ENCODE measurements at regions not wholly inside any gene's neighbourhood (a gene's known extent, or its start where the extent isn't known, plus 50 kb on each side); places are given as distances from the start of the nearest gene placed in this dataset.

DNA sequence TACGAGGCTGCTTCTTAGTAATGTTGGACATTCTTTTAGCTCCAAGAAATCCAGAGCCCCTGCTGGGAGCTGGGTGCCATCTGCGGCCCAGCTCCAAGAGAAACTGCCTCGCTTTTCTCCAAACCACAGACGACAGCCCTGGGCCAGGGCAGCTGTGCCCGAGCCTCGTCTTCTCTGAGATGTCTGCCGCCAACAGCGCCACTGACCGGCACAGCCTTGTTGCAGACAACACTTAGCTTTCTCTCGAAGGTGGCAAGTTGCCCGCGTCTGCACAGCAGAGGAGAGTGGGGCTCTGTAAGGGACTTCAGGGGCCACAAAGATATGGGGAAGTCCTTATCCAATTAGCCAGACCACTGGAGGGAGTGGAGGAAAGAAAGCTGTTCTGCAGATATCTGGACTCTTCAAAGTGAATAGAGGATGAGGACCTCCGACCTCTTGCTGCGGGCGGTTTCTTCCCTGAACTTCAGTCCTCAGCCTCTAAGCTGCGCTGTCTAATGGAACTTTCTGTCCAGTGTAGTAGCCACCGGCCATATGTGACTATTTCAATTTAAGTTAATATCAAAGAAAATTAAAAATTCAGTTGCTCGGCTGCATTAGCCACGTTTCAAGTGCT, 63.9 kb upstream of the DISP3 start:
- DNase-seq: no peak

DNA sequence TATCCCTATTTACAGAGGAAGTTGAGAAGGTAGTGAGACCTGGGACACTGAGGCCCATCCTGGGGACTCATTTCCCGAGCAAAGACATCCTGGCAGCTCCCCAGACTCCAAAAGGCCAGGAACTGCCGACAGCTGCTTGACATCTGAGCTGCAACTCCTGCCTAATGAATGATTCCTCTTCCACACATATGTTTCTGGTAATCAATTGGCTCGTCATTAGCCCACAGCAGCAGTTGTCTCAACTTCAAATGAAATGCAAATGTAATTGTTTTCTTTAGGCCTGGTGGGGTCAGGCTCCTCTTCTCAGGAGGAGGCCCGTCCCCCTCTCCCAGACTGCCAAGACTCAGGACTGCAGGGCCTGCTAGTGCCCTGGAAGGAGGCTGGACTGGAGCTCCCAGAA, 61.8 kb upstream of the DISP3 start:
- DNase-seq: no peak

DNA sequence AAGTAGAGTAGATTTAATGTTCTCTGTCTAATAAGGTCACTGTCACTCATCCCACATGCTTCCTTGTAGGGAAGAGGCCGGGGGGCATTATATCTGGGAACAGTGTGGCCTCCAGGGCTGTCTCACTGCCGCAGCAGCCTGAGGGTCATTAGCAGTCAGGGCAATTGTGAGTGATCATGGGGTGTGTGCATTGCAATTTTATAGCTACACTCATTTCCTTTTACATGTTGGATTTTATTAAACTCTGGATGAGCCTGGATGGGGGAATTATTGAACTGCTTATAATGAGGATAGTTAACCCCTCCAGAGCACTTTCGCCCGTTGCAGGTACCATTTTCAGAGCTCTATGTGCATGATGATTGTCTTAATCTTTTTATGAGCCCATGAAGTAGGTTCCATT, 60.9 kb upstream of the DISP3 start:
- no peak for DNase-seq

DNA sequence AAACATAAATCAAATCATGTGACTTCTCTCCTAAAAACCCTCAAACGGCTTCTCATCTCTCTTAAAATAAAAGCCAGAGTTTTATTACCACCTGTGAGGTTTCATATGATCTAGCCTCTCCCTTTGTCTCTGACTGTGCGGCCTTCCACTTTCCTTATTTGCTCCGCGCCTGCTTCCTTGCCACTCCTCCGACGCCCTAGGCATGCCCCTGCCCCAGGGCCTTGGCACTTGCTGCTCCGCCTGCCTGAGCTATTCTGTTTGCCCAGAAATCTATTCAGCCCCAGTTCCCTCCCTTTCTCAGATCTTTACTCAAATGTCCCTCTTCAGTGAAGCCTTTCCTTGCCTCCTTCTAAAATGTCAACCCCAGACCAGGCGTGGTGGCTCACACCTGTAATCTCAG, 57.5 kb upstream of the DISP3 start:
- DNase-seq: no peak

DNA sequence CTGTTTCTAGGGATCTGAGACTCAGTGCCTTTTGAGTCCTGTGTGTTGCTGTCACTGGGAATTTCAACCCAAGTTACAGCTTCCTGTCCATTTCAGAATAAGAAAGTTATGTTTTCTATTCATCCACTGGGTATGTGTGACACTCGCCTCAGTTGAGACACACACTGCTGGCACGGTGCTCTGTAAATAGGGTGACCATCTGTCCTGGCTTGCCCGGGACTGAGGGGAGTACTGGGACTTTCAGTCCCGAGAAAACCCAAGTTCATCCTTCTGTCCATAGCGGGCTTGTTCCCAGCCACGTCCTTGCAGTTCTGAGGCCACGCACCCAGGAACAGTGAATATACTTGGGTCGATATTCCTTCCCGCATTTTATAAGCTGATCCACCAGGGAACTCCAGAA, 56.3 kb upstream of the DISP3 start:
- no peak for DNase-seq

DNA sequence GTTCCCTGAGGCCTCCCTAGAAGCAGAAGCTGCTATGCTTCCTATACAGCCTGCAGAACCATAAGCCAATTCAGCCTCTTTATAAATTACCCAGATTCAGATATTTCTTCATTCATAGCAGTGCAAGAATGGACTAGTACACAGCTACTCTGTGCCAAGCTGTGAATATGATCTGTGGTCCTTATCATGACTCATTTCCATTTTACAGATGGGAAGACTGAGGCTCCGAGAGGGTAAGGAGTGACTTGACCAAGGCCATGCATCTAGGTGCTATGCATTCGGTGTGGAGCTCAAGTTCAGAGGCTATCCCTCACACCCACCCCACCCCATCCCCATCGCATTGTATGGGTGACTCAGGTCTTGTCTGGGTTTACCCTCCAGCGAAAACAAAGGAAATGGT, 52.3 kb upstream of the DISP3 start:
- no peak for DNase-seq

DNA sequence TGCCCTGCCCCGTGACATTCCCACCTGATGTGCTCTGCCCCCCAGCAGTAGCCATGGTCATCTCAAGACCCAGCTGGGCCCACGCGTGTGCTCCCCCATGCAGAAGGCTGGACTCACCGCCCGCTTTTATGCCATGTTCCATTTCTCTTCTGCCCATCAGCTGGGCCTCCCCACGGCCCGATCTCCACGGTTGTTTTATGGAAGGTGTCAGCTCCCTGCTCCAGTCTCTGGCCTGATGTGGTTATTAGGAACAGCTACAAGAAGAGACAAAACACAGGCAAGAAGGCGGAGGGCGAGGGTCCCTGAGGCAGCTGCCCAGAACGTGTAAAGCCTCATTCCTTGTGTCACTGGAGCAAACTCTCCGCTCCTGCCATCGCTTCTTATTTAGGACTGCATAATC, 50.2 kb upstream of the DISP3 start:
- no peak for DNase-seq

Data from CD4-positive, alpha-beta T cell treated with Interleukin-17A for 4 hours (primary cell).